HUDEP-2 (cell line): ENCODE measurements at regions not wholly inside any gene's neighbourhood (a gene's known extent, or its start where the extent isn't known, plus 50 kb on each side); places are given as distances from the start of the nearest gene placed in this dataset.
"Not testable (repeated sequence)": the region's sequence is repeated elsewhere in the genome, so short reads cannot be mapped to it uniquely, and the experiment has no call there.

Experiments
- DNase-seq, 76 experiments: peaks; one replicate each; lab custom pipeline; 2025; ENCODE audit not compliant: unreplicated experiment in 76 of 76; lab: John Stamatoyannopoulos, UW

DNA sequence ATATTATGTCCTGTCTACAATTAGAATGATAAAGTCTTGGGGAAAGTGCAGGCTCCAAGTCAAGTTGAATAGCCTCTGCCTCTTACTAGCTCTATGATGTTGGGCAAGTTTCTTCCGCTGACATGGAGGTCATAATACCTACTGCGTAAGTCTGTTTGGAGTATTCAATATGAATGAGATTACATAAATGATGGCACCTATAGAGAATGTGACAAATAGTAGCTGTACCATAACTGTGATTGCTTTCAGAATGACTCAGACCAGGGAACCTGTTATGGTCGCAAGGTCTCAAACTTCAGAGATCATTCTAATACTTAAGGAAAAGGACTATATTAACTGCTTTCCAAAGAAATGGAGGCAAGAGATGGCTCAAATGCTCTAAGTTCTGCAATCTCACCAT is 94.0 kb upstream of the ABCA1 start:
- DNase-seq: no peak

DNA sequence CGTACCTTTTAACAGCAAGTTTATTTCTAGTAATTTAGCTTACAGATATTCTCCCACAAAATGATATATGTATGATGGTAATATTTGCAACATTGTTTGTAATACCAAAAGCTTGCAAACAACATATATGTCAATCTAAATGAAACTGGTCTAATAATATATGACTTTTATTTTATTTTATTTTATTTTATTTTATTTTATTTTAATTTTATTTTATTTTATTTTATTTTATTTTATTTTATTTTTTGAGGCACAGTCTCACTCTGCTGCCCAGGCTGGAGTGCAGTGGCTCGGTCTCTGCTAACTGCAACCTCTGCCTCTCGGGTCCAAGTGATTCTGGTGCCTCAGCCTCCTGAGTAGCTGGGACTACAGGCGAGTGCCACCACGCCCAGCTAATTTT is 94.6 kb upstream of the ABCA1 start:
- DNase-seq: not testable (repeated sequence)

DNA sequence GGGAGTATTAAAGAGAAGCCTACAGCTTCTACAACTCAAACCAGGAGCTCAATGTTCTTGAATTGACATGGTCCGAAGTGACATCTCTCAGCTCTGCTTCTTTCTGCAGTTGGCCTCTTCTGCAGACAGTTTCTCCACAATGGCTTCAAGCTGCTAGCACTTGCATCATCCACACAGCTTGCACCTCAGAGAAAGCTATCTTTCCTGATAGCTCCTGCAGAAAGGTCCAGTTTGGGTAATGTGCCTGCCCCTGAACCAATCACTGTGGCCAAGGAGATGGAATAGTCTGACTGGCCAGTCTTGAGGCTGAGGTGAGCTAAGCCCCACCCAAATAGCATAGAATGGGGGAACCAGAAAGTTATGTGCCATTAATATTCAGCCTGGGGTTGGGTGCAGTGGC is 95.8 kb upstream of the ABCA1 start:
- no peak for DNase-seq

DNA sequence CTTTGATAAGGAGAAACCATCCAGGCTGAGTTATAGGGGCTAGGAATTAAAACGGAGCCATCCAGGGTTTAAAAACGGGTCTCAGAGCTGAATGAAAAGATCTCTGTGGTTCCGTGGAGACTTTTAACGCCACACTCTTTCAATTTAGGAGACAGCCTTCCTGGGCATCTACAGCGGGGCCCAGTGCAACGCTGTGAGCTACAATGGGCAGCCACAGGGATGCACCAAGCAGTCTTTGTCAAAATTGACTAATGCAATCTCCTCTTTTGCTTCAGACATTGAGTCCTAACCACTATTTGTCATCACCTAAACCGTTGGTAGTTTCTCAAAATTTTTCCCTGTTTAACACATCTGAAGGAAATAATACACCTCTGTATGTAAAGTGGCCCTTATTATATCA is 96.6 kb upstream of the ABCA1 start:
- DNase-seq: no peak

DNA sequence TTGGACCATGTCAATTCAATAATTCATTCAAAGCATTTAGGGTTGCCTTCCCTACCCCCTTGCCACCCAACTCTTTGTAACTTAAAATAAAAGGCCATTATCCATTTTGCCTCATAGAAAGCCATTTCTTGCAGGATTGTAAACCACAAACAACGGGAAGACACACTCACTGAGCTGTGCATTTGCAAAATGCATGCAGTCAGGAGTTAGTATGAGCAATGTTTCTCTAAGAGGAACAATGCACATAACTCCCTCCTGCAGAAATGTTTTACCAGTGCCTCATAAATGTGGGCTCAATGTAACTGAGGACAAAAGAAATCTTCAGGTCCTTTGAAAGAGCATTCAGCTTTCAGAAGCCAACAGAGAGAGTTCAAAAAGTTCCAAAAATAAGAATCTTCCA is 98.5 kb upstream of the ABCA1 start:
- DNase-seq: no peak

DNA sequence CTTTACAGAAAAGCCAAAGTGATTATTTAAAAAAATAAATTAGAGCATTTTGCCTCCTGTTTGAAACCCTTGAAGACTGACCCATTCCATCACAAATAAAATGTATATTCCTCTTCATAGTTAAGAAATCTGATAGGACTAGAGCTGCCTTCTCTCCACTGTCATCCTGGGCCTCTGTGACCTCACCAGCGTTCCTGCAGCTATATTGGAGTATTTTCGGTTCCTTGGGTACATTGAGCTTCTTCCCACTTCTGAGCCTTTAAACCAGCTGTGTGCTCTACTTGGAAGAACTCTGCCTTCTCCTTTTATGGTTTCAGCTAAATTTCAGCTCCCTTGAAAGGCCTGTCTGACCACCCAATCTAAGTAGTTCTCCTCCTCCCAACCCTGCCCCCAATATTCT is 99.1 kb upstream of the ABCA1 start:
- no peak for DNase-seq

DNA sequence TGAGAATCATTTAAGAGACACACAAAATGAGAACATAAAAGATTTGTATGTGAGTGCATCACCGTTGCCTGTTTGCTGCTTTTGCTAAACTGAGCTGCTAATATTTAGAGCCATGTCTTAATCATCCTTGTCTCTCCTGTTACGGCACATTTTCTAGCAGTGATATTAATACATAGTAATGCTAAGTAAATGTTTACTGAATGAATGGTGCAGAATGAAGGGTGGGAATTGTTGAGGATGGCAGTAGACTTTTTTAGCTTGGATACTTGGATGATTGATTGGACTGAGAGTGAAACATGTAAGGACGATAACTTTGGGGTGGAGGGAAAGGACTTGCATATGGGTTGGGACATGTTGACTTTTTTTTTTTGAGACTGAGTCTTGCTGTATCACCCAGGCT is 102.3 kb upstream of the ABCA1 start:
- no peak for DNase-seq

DNA sequence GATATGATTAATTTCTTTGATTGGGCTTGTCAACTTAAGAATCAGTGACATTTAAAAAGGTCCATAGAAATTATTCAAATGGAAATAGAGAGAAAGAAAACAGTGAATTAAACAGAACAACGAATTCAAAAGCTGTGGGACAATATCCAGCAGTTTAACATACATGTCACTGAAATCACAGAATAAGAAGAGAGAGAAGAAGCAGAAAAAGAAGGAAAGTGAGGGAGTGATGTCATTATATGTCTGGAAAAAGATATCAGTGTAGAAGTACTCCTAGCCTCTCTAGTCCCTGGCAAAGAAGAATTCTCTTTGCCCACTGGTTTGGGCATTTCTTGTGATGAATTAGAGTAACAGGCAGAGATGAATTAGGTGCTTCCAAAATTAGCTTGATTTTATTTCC is 109.2 kb upstream of the ABCA1 start:
- no peak for DNase-seq

DNA sequence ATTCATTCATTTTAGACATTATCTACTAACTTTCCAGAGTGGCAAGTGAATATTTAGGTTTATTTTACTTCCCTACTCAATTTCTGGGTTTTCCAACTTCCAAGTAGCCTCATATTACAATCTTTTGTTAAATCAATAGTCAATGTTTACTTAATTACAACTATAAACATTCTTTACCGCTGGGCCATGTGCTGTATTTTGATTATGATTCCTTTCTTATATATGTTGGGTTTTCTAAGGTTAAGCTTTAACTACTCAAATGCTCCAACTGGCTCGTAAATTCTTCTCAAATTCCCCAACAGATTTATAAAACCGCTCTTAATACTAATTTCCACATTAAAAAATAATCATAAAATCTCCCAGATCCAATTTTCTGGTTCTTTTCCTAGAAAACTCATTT is 110.1 kb upstream of the ABCA1 start:
- no peak for DNase-seq

DNA sequence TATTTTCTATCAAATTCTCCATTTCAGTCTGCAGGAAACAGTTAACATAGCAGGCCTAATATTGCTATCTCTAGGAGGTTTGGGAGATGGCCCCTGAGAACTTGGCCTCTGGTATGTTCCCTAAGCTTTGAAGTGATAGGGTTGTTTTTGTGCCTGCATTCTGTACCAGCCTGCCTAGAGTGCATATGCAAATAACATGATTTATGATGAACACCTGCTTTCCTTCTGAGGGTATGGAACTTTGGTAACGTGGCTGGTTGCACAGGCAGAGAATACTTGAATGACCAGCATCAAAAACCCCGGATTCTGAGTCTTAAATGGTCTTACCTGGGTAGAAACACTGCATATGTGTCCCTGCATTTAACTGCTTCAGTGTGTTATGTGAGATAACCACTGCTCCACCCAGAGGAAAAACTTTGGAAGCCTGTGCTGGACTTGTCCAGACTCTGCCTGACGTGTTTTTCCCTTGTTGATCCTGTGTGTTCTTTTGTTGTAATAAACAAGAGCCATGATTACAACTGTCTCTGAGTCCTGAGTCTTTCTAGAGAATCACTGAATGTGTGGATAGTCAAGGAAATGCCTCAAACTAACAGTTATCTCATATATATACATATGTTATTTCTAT is 111.3 kb upstream of the ABCA1 start:
- peak in 1 of 76 experiments; percentile 12 for DNase-seq

DNA sequence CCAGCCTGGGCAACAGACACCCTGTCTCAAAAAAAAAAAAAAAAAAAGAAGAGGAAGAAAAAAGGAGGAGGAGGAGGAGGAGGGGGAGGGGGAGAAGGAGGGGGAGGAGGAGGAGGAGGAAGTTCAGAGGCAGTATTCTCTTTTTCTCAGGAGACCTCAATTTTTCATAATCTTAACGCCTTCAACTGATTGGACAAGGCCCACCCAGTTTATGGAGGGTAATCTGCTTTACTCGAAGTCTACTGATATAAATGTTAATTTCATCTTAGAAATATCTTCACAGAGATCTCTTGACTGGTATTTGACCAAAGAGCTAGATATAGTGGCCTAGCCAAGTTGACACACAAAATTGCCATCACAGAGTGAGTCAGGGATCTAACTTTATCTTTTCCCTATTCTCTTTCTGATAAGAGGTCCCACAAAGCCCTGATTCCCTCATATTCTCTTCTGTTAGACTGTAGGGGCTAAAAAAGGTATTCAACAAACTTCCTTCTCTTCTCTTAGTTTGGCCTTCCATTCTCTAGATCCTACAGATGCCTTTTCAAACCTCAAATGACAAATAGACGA is 115.5 kb upstream of the ABCA1 start:
- DNase-seq: no peak

DNA sequence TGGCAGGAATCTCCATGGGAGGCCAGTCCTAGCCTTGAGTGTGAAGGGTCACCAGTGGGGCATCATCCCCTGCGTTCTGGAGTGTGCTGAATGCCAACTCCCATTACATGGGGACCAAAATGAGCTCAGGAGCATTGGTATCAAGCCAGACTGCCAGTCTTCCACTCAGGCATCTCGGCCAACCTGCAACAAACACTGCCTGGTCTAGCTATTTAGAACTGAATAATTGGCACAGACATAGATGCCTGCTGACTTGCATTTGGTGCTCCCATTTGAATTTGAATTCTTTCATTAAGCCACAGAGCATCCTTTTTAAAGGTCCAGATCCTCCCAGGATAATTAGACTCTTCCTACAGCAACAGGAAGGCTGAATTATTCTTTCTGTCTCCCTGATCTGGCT is 116.6 kb upstream of the ABCA1 start:
- DNase-seq: no peak

DNA sequence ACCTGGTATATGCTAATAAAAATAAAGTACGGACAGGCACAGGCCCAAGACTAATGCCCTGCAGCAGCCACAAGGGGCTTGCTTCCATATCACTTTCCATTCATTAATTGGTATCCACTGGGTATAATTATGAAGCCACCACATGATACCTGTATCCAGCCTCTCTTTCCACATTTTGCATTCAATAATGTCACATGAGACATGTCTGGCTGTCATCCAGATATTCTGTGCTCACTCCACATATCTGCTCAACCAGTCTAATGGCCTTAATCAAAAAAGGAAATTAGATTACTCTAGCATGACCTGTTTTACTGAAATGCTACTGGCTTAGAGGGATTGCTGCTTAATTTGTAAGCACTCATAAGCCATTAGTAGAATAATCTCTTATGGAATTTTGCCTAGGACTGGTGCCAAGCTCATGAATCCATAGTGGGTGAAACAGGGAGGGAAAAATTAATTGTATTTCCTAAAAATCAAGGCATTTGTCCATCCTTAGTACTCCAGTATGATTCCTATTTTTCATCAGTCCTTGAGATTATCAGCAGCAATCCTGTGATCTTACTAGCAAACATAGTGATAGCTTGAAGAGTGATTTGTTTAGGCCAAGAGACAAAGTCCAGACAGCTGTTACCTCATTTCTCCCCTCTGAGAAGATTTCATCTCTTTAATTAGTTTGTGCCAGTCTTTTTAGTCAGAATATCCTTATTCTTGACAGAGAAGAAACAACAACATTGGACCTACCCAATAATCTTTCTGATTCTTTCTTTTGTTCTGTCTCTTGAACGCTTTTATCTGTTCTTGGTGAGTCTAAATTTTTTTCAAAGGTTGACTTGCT is 119.2 kb upstream of the ABCA1 start:
- DNase-seq: no peak

DNA sequence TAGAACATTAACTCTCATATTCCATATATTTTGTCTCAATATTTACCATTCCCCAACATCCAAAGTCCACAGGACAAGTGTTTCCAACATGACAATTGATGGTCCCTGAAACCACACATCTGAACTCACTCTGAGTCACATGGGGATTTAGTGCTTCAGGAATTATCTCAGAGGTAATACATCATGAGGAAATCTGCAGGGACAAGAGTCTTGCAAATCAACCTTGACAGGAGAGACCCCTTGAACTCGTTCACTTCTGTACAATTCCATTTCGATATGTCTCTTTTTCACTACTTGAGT is 119.7 kb upstream of the ABCA1 start:
- DNase-seq: no peak

DNA sequence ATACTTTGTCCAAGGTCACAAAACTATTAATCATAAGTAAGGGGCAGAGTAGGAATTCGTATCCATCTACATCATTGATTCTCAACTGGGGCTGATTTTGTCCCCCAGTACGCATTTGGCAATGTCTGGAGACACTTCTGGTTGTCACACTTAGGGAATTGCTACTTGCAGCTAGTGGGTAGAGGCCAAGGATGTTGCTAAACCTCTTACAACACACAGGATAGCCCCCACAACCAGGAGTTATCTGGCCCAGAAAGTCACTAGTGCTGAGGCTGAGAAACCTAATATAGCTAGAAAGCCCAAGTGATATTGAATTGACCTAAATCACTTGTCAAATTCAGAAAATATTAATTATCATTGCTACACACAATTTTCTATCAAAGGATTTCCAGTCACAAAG is 120.4 kb upstream of the ABCA1 start:
- DNase-seq: no peak

DNA sequence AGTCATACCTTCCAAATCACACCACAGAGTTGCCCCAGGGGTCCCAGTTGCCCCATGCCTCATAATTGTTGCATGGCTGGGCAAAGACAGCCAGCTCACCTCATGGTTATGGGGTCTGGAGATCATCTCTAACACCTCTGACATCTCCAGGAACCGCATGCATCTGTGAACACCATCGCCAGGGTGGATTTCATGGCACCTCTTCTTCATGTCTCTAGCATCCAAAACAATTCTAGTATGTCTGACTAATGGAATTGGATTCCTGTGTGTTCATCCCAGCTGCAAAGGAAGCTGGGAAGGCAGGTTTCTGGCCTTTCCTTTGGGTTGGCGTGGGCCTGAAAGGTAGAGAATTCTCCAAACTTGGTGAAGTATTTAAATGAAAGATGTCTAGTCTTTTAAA is 122.3 kb upstream of the ABCA1 start:
- DNase-seq: no peak

DNA sequence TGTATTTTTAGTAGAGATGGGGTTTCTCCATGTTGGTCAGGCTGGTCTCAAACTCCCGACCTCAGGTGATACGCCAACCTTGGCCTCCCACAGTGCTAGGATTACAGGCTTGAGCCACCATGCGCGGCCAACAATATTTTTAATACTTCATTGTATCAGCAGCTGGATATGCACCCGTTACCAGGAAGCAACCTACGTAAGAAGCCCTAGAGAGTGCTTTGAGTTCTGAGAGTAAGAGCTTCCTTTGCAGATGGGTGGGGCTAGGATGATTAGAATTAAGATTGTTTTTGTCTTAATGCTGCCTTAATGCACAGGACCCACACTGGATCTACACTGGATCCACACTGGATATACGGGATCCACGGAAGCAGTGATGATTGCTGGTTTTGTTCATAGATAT is 123.9 kb upstream of the ABCA1 start:
- DNase-seq: no peak

DNA sequence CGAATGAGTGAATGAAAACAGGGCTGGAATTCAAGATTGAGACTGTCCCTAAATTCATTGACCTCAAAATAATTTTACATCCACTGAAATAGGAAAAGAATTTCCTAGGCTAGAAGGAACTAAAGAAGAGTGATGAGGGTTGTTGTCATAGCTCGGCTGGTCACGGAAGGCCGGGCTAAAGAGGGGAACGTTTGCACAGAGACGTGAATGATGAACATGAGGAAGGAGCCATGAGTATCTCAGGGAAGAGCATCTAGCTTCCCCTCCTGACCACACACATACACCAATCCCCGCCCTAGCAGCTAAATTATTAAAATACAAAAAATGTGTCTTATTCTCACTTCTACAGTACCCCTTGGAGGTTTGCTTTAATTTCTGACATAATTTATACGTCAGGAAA is 124.4 kb upstream of the ABCA1 start:
- DNase-seq: no peak

DNA sequence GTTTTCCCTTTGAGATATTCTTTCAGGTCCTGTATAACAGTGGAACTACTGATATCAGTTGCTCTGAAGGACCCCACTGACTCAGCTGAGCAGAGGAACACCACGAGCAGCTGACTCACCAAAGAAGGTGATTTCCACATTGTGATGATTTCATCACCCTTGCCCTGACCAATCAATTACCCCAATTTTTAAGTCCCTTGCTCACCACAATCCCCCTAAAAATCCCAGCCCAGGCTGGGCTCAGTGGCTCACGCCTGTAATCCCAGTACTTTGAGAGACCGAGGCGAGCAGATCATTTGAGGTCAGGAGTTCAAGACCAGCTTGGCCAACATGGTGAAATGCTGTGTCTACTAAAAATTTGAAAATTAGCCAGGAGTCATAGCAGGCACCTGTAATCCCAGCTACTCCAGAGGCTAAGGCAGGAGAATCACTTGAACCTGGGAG is 125.3 kb upstream of the ABCA1 start:
- DNase-seq: peak in 7 of 76 experiments; percentile 4 to 59 (median 26)

DNA sequence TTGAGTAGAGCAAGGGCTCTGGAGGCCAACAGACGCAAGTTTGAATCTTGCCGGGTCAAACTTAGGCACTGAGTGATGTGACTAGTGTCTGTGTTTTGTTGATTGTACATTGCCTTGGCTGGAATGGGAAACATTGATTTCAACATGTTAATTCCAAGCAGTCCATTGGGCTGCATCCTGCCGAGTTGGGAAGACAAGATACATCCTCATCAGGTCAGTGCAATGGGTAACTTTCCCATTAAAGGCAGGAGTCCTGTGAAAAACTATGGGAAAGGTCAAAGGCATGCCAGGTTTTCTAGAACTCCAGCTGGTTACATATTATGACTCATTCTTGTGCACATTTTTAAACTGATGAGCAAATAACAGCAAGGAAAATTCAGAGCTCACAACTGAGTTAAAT is 126.5 kb upstream of the ABCA1 start:
- DNase-seq: no peak

DNA sequence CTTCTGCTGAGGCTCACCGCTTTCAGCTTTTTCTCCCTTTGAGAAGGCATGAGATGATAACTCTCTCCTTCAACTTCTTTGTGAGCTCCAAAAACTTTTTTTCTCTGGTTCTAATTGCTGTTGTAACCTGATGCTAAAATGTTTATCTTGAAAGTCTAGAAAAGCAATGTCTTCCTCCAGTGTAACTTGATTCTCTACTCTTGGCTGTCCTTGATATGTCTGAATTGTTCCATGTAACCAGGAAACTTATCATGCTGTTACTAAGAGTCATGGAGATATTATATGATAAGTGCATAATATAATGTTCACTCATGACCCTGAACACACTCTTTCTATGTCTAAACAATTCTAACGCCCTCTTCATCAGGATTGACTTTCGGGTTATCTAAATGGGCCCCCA is 128.0 kb upstream of the ABCA1 start:
- no peak for DNase-seq

DNA sequence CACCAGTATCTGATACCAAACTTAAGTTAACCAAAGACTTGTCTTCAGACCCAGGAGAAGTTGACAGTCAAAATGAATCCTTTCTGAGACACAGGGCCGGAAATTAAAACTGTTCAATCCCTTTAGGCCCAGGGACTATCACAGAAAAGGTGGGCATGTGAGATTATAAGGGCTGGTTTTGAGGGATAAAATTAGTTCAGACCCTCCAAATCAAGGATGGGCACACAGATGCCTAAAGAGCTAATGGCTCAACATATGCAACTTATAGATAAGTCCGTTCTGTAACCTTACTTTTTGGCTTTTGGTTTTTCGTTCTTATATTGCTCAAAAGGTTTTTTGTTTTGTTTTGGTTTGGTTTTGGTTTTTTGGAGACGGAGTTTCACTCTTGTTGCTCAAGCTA is 129.6 kb upstream of the ABCA1 start:
- DNase-seq: peak in 1 of 76 experiments; percentile 17
